ENCODE measurements at regions not wholly inside any gene's neighbourhood (a gene's known extent, or its start where the extent isn't known, plus 50 kb on each side); places are given as distances from the start of the nearest gene placed in this dataset.
"Not testable (repeated sequence)": the region's sequence is repeated elsewhere in the genome, so short reads cannot be mapped to it uniquely, and the experiment has no call there.

DNA sequence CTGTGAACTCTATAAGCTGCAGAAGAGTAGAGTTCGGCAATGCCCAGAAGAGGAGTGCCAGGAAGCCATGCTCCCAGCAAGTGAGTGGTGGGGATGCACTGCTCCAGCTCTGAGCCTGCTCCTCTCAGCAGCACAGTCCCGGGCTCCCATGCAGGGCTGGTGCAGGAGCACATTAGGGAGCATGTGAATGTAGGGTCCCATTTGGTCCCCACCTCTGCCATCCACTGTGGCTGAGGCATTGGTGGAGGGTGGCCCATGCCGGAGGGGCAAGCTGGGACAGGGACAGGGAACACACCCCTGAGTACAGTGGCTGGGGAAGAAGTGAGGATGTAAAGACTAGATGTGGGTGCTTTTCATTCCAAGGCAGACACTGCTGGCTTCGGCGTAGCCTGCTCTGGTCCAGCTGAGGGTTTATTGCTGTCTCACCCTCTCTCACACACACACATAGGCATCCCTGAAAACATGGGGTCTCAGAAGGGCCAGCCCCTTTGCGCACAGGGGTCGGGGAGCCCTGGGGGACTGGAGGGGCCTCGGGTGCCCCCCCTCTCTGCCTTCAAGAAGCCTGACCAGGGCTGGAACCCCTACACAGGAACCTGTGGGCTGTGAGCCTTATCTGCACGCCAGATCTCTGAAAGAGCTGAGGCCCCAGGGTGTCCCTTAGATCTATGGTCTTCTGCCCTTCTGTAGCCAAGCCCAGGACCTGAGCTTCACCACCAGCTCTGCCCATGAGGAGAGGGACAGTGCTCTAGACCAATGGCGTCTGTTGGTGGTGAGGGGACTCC lies 341.0 kb downstream of the TCERG1L start:
- WGBS, 2 donors, result 76 to 85% methylated on average over 5 to 7 of the region's 10 CpGs
- H3K27ac ChIP-seq, result no peak overlapping the region
- DNase-seq, result no peak

DNA sequence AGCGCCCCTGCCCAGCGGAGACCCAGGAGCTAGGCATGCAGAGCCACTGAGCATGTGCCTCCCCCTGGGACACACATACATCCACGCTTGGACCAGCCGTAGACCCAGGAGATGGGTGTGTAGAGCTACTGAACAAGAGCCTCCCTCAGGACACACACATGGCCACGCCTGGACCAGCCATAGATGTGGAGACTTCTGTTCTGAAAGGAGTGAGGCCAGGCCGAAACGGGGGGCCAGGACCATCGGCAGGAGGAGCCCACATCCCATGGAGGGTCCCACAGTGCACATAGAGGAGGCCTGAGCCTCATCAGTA lies 340.4 kb downstream of the TCERG1L start:
- peak in 1 of 2 donors; percentile 26 for ATAC-seq (ENCODE audit: low FRiP score in 2 of 2)
- TF ChIP-seq EP300 (IDR thresholded peaks at IDR 0.05) (no peak), POLR2A (IDR thresholded peaks at IDR 0.05) (no peak), POLR2AphosphoS5 (IDR thresholded peaks at IDR 0.05) (no peak)
- TF ChIP-seq, protein P1, sequence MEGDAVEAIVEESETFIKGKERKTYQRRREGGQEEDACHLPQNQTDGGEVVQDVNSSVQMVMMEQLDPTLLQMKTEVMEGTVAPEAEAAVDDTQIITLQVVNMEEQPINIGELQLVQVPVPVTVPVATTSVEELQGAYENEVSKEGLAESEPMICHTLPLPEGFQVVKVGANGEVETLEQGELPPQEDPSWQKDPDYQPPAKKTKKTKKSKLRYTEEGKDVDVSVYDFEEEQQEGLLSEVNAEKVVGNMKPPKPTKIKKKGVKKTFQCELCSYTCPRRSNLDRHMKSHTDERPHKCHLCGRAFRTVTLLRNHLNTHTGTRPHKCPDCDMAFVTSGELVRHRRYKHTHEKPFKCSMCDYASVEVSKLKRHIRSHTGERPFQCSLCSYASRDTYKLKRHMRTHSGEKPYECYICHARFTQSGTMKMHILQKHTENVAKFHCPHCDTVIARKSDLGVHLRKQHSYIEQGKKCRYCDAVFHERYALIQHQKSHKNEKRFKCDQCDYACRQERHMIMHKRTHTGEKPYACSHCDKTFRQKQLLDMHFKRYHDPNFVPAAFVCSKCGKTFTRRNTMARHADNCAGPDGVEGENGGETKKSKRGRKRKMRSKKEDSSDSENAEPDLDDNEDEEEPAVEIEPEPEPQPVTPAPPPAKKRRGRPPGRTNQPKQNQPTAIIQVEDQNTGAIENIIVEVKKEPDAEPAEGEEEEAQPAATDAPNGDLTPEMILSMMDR (IDR thresholded peaks at IDR 0.05), result no peak
- DNase-seq, result no peak
- Histone ChIP-seq H3K4me3 (no peak overlapping the region), H3K9me3 (peaks cover 0 to 7% (median 0%) of the 10 kb centered on the region in 4 donors), H3K4me1 (no peaks in the 10 kb centered on the region), H3K27ac (no peak overlapping the region), H3K27me3 (no peaks in the 10 kb centered on the region), H3K36me3 (no peaks in the 10 kb centered on the region)
- WGBS, 2 donors, result 78 to 95% methylated on average over 3 to 8 of the region's 8 CpGs

More for the DNA sequence above, 341.0 kb downstream of the TCERG1L start:
- H3K4me3 ChIP-seq, result no peak overlapping the region
- no peaks in the 10 kb centered on the region for H3K36me3 ChIP-seq
- H3K4me1 ChIP-seq, result no peaks in the 10 kb centered on the region
- ATAC-seq (ENCODE audit: low FRiP score in 2 of 2), result peak; percentile 16 to 28
- H3K9me3 ChIP-seq, result peaks cover 0 to 7% (median 0%) of the 10 kb centered on the region in 4 donors
- TF ChIP-seq, protein P1 (IDR thresholded peaks at IDR 0.05), result no peak
- TF ChIP-seq POLR2A (IDR thresholded peaks at IDR 0.05), result no peak
- no peak for TF ChIP-seq EP300 (IDR thresholded peaks at IDR 0.05)
- no peak for TF ChIP-seq POLR2AphosphoS5 (IDR thresholded peaks at IDR 0.05)
- H3K27me3 ChIP-seq, result no peaks in the 10 kb centered on the region

DNA sequence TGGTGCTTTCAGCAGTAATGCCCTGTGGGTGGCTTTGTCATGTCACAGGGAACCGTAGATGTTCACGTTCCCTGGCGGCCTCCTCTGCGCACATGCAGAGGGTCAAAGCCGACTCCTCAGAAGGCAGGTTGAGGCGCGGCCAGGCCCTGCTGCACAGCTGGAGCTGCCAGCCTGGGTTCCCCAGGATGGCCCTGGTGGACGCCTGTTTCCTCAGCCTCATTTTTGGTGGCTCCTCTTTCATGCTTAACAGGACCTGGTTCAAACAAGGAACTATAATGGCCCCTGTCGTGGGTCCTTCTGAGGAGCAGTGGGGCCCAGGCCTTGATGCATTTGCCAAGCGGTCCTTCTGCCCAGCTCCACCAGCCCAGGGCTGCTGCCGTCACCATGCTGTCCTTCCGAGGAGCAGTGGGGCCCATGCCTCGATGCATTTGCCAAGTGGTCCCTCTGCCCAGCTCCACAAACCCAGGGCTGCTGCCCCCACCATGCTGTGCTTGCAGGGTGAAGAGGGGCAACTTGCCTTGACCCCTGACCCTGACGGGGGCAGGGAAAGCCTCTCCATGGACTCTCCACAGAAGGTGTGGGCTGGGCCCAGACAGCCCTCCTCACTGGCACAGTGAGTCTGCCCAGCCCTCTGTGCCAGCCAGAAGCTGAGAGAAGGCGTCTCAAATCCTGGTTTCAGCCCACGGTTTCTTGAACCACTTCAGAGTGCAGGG lies 338.2 kb downstream of the TCERG1L start:
- TF ChIP-seq POLR2A (IDR thresholded peaks at IDR 0.05) (no peak), EP300 (IDR thresholded peaks at IDR 0.05) (no peak)
- TF ChIP-seq, protein P1 (IDR thresholded peaks at IDR 0.05), result no peak
- H3K4me1 ChIP-seq, result no peaks in the 10 kb centered on the region
- ATAC-seq (ENCODE audit: low FRiP score in 2 of 2) (no peak), DNase-seq (no peak)
- peaks cover 0 to 7% (median 0%) of the 10 kb centered on the region in 4 donors for H3K9me3 ChIP-seq
- WGBS, 2 donors, result 69 to 91% methylated on average over 6 to 16 of the region's 16 CpGs
- H3K36me3 ChIP-seq, result no peaks in the 10 kb centered on the region
- H3K27ac ChIP-seq, result no peak overlapping the region
- no peak overlapping the region for H3K4me3 ChIP-seq
- H3K27me3 ChIP-seq, result no peaks in the 10 kb centered on the region

DNA sequence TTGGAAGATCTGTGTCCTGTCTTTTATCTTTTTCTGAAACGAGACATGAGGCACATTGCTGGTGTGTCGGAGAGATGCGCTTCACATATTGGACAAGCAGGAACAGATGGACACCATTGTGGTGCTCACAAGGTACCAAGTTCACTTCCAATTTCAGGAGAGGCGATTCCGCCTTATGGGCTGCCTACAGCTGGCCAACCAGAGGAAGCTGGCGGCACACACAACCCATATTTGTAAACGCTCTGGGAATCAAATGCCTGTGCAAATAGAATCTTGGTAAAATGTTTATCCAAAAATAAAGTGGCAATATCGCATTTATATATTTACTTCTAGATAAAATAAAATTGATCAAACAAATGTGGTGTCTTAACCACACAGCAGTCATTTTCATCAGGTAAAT lies 337.4 kb downstream of the TCERG1L start:
- DNase-seq (no peak), ATAC-seq (ENCODE audit: low FRiP score in 2 of 2) (no peak)
- Histone ChIP-seq H3K27me3 (no peaks in the 10 kb centered on the region), H3K4me3 (no peak overlapping the region), H3K27ac (no peak overlapping the region), H3K9me3 (peaks cover 0 to 7% (median 0%) of the 10 kb centered on the region in 4 donors), H3K4me1 (no peaks in the 10 kb centered on the region), H3K36me3 (no peaks in the 10 kb centered on the region)
- TF ChIP-seq, protein P1 (IDR thresholded peaks at IDR 0.05), result no peak
- TF ChIP-seq EP300 (IDR thresholded peaks at IDR 0.05), result no peak
- WGBS, 2 donors, result 81 to 88% methylated on average over 8 of the region's 8 CpGs

DNA sequence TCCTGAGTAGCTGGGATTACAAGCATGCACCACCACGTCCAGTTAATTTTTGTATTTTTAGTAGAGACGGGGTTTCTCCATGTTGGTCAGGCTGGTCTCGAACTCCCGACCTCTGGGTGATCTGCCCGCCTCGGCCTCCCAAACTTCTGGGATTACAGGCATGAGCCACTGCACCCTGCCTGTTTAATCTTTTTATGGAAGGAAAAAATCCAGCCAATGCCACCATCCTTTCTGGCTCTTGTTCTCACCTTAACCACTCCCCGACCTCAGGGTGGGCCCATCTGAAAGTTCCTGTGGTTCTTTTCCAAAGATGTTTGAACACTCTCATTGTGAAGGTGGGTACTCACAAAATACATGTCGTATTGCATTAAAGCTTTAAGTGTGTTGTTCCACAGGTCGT lies 336.2 kb downstream of the TCERG1L start:
- H3K4me3 ChIP-seq; DNase-seq; ATAC-seq (ENCODE audit: low FRiP score in 2 of 2); H3K27ac ChIP-seq; H3K27me3 ChIP-seq; H3K9me3 ChIP-seq; H3K36me3 ChIP-seq; H3K4me1 ChIP-seq: not testable (repeated sequence)
- 84 to 89% methylated on average over 9 of the region's 9 CpGs for WGBS, 2 donors
